Stimulated activated CD8-positive, alpha-beta memory T cell treated with anti-CD3 and anti-CD28 coated beads, Interleukin-7, amount 100 ng/mL, for 4 hours (primary cell): ENCODE measurements at regions not wholly inside any gene's neighbourhood (a gene's known extent, or its start where the extent isn't known, plus 50 kb on each side); places are given as distances from the start of the nearest gene placed in this dataset.
"Not testable (repeated sequence)": the region's sequence is repeated elsewhere in the genome, so short reads cannot be mapped to it uniquely, and the experiment has no call there.

Experiments
- DNase-seq, 2 donors: peaks; one replicate each; pipeline ENCODE4 v3.0.0-alpha.2; 2020; ENCODE audit warnings: low read depth in 2 of 2

DNA sequence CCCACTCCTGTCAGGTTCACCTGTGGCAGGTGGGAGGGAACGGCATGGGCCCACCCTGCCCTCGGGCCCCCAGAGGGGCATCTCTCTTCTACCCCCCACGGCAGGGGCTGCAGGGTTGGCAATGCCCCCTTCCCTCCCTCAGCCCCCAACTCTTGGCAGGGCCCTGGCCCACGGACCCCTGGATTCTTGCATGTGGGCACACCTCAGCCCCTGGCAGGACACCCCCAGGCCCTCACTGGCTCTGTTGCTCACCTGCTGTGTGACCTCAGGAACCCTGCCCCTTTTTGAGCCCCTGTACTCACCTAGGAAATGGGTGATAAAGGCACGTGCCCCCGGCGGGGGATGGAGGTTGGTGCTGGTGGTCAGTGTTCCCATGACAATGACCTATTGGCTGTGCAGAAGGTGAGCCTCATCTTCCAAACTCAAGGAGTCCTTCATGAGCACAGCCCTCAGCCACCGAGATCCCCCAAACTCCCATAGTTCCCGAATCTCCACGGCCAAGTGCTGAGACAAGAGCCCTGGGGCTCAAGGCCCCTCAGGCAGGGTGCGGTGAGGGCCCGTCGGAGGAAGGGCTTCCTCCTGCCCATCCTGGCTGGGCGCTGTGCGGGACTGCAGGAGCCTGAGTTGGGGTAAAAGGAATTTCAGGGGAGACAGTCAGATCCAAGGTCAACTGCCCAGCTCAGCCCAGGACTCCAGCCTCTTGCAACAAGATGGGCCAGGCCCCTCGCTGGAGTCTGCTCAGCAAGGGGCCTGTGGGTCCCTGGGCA lies 198.2 kb downstream of the IGLL1 start:
- DNase-seq, result no peak

DNA sequence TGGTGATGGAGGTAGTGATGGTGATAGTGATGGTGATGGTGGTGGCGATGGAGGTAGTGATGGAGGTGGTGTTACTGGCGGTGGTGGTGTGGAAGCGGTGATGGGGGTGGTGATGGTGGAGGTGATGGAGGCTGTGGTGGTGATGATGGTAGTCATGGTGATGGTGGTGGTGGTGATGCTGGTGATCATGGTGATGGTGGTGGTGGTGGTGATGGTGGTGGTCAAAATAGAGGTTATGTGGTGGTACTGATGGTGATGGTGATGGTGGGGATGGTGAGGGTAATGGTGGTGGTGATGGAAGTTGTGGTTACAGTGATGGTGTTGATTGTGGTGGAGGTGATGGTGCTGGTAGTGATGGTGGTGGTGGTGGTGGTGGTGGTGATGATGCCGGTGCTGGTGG lies 199.2 kb downstream of the IGLL1 start:
- no peak for DNase-seq

DNA sequence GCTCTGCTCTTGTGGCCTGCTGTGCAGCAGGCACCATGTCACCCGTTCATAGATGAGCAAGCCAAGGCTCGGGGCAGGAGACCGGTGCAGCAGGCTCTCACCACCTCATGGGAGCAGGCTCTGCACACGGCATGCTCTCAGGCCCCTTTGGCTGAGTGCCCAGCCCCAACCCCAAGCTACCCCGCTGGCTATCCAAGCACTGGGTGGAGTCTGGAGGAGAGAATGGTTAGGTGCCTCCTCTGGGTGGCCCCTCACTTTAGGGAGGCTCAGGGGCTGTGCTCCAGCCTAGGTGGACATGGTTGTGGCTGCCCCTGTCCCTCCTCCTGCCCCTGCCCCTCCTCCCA lies 199.9 kb downstream of the IGLL1 start:
- no peak for DNase-seq

DNA sequence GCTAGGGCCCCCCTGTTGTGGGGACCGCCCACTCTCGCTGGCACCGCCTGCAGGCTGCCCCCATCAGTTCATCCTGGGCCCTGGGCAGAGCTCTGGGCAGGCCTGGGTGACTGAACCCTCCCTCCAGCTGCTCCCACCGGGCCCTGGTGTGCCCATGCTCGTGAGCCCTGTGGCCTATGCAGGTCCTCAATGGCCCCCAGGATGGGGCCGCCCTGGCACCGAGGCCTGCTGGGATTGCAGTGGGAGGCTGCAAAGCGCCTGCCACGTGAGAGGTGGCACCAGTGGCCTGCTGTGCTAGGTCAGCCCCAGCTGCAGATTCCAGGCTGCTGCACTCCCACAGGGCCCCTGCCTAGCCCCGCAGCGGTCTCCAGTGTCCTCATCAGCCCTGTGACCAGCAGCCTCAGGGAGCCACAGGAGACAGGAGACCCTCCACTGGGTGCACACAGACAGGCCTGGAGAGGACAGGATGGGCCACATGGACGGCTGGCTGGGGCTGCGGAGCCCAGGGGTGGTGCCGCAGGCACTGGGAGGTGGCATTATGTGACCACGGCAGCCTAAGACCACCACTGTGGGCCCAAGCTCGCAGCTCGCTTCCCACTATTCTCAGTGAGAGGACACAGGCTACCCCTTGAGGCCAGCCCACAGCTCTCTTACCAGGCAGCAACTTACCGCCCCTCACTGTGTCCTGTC lies 199.4 kb downstream of the BCR start:
- not testable (repeated sequence) for DNase-seq

DNA sequence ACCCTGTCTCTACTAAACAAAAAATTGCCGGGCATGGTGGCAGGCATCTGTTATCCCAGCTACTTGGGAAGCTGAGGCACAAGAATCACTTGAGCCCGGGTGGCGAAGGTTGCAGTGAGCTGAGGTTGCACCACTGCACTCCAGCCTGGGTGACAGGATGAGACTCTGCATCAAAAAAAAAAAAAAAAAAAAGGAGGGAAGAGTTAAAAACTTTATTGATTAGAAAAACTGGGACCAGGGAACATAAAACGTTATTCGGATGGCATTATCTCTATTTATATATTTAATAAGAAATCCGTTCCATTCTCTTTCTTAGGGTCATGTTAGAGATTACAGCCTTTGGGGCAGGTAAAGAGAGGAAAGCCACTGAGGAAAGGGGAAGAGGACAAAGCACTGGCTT lies 197.5 kb downstream of the BCR start:
- no peak for DNase-seq

DNA sequence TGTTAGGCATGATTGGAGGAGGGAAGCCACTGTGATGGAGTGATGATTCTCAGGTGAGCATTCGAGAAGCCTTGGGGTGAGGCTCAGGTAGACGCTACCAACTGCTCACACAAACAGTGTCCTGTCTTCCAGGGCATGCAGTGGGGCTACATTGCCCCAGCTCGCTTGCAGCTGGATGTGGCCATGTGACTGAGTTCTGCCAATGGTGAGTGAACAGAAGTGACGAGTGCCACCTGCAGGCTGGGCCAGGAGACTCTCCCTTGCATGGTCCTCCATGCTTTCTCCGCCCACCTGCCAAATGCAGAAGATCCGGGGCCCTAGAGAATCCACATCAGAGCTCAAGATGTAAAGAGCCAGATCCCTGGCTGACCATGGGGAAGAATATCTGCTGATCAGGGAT lies 195.9 kb downstream of the BCR start:
- DNase-seq, result no peak

DNA sequence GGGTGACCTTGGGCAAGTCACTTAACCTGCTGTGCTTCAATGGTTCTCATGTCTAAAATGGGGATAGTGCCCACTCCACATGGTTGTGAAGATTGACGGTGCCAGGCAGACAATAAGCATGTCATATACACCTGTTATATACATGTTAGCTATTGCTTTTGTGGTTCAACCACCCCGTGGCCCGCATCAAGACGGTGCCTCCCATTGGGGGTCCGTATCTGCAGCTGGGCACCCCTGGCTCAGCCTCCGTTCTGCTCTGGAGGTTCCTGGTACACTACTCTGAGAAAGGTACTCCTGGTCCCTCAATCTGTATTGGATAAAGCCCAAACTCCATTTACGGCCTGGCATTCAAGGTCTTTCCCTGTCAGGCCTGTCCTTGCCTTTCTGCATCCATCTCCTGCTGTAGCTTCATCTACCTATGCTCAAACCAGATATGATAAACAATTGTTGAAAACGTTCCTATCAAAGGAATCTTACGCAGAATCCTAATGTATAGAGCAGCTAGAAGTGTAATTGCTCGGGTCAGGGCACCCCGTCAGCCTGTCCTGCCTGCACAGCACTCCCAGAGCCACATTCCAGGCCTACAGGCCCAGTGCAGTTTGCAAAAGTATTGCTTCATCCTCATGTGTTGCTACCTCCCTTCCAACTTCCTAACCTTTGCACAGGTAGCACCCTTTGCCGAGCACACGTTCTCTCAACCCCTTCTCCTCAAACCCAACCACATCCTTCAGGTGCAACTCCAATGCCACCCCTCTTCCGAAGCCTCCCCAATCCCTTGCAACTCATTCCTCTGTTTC lies 194.9 kb downstream of the BCR start:
- no peak for DNase-seq

DNA sequence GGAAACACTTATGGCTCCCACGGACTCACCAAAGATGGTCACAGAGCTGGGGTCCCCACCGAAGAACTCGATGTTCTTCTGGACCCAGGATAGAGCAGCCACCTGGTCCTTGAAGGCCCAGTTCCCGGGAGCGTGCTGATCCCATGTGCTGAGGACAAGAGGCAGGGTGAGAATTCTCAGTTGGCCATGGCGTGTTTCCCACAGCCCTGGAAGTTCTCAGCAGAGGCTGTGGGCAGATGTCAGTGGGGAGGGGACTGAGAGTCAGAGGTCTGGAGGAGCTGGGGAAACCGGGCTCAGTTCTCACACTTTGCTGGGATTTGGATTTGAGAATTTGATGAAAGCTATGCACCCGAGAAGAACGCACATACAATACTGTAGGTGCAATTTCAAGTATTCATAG lies 193.3 kb downstream of the BCR start:
- DNase-seq, result no peak

DNA sequence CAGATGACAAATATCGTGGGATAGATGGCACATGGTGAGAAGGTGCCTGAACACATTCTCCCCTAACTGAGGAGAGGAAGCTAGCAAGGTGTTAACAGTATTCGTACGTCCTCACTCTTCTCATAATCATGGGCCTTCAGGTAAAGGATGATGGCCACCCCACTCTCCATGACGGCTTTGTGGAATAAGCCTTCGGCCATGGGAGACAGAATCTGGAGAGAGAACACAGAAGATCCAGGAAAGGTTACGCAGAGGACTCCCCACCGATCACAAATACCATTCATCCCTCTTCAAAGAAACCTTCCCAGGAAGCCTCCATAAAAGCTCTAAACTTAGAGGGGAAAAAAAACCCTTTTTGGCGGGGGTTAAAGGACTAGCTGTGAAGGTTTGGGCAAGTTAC lies 189.9 kb downstream of the BCR start:
- no peak for DNase-seq

DNA sequence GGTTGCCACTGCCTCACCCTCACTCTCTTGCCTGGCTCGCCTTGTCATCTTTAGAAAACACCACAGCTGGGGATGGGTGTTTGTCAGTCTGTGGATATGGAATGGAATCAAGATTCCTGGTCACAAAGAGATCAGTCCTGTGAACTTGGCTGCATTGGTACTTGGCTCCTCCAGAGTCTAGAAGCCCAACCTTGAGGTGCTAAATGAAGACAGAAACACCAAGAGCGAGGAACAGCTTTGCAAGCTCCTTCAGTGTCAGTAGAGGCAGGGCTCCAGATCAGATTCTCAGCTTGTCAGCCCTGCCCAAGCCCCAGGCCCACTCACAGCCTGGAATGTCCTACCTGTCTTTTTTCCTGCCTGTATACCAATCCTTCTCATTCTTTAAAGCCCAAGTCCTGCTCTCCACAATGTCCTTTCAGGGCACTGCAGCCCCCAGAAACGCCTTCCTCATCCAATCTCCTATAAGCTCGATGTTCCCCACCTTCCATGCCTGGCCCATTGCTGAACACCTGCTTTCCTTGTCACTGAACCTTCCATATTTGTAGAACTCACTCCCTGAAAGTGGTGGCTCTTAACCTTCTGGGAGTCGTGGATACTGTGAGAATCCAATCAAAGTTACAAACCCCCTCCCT lies 188.9 kb downstream of the BCR start:
- no peak for DNase-seq
